HG02623 (cell line): ENCODE measurements at regions not wholly inside any gene's neighbourhood (a gene's known extent, or its start where the extent isn't known, plus 50 kb on each side); places are given as distances from the start of the nearest gene placed in this dataset.
"Not testable (repeated sequence)": the region's sequence is repeated elsewhere in the genome, so short reads cannot be mapped to it uniquely, and the experiment has no call there.

Experiments
- ATAC-seq: cut with Tn5 transposase; IDR thresholded peaks from one replicate; pipeline ENCODE4 v1.9.1; 2021; ENCODE audit warnings: moderate library complexity; ENCODE audit not compliant: unreplicated experiment

GRCh38 chrX:114272096-114272686 is 311.7 kb upstream of the HTR2C start:
- ATAC-seq = no peak

GRCh38 chrX:114270371-114270770 is 313.5 kb upstream of the HTR2C start:
- not testable (repeated sequence) for ATAC-seq

- no peak for ATAC-seq
Observed at GRCh38 chrX:114268643-114269042, 315.2 kb upstream of the HTR2C start.

GRCh38 chrX:114267142-114267541 is 316.7 kb upstream of the HTR2C start:
- no peak for ATAC-seq

- ATAC-seq = no peak
Observed at GRCh38 chrX:114252186-114252585, 331.7 kb upstream of the HTR2C start.

DNA sequence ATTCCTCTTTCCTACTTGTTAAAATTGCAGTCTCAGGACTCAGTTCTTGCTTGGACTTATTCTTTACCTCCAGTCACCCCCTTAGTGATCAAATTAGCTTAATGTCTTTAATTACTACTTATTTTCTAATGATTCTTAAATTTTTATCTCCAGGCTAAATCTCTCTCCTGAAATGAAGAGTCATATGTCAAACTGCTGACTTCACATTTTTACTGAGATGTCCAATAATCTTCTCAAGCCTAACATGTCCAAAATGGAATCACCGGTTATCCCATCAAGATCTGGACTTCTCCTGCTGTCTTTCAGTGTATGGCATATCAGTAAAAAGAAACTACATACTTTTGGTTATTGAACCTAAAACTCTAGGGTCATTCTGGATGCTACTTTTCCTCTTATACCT is 332.3 kb upstream of the HTR2C start:
- ATAC-seq = no peak

- ATAC-seq = no peak
Observed at GRCh38 chrX:114221445-114221844, 362.4 kb upstream of the HTR2C start.

GRCh38 chrX:114210879-114211278 is 373.0 kb upstream of the HTR2C start:
- no peak for ATAC-seq

DNA sequence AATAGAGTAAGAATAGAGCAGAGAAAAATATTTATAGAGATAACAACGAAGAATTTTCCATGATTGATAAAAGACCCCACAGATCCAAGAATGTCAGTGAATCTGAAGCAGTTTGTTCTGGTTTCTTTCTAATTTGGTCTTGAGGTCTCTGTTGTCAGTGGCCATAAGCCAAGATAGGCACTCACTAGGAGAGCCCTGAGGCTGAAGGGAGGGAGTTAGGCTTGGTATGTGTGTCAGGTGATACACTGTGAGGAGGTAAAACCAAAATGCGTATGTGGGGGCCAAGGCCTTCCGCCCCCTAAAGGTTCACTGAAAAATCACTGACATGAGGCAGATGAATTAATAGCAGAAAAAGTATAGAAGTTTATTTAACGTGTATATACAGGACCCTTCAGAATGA is 382.3 kb upstream of the HTR2C start:
- ATAC-seq = no peak

- ATAC-seq = no peak
Observed at GRCh38 chrX:114181195-114181594, 402.7 kb upstream of the HTR2C start.

DNA sequence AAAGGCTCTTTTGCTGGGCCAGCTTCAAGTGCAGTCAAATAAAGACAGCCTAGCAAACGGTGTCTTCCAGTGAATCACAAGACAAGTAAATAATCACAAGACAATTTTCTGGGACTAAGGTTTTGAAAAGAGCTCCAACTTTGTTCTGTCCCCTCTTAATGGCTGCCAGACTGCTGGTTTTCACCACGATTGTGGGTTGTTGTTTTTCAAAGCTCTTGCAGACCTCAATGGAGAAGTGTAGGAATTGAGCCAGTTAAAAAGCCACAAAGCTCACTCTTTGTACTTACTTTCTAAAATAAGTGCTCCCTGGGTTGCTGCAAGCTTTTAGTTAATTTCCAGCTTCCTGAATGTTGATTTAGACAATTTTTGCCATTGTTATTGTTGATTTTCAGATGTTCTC is 405.8 kb upstream of the HTR2C start:
- no peak for ATAC-seq

DNA sequence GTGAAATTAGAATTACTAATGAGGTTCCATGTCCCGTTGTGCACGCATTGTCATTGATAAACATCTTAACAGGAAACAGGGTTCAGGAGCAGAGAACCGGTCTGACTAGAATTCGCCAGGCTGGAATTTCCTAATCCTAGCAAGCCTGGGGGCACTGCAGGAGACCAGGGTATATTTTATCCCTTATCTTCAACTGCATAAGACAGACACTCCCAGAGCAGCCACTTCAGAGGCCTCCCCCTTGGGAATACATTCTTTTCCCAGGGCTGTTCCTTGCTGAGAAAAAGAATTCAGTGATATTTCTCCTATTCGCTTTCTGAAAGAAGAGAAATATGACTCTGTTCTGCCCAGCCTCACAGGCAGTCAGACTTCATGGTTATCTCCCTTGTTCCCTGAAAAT is 416.6 kb upstream of the HTR2C start:
- not testable (repeated sequence) for ATAC-seq

GRCh38 chrX:114166601-114167000 is 417.3 kb upstream of the HTR2C start:
- no peak for ATAC-seq

GRCh38 chrX:114165537-114165936 is 418.3 kb upstream of the HTR2C start:
- no peak for ATAC-seq

- no peak for ATAC-seq
Observed at GRCh38 chrX:114162068-114162735, 421.7 kb upstream of the HTR2C start.

- no peak for ATAC-seq
Observed at GRCh38 chrX:114152801-114153200, 431.1 kb upstream of the HTR2C start.

DNA sequence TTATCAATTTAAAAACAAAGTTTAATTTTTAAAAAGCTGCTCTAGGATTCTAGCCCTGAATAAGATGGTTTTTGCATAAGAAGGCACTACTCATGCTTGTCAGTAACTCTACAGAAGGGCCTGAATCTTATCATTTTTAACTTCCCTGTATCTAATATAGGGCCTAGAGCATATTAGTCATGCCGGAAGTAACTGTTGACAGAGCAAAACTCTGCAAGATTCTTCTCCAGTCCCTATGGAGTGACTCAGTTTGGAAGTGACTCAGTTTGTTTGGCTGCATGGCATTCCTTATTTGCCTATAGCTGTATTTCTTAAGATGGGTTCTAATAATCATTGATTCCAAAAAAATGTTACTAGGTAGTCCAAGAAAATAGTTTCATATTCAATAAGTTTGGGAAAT is 431.8 kb upstream of the HTR2C start:
- no peak for ATAC-seq

DNA sequence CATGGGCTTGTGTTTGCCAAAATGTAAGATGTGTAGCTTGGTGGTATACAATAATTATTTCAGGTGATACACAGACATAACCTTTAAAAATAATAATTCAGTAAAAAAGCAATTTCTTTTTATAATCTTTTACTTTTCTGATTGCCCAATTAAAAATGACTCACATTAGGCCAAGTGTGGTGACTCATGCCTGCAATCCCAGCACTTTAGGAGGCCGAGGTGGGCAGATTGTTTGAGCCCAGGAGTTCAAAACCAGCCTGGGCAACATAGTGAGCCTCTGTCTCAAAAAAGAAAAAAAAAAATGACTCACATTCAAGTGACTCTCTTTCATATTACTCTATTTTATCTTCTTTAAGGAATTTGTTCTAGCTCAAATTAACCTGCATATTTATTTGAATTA is 449.4 kb upstream of the HTR2C start:
- no peak for ATAC-seq

DNA sequence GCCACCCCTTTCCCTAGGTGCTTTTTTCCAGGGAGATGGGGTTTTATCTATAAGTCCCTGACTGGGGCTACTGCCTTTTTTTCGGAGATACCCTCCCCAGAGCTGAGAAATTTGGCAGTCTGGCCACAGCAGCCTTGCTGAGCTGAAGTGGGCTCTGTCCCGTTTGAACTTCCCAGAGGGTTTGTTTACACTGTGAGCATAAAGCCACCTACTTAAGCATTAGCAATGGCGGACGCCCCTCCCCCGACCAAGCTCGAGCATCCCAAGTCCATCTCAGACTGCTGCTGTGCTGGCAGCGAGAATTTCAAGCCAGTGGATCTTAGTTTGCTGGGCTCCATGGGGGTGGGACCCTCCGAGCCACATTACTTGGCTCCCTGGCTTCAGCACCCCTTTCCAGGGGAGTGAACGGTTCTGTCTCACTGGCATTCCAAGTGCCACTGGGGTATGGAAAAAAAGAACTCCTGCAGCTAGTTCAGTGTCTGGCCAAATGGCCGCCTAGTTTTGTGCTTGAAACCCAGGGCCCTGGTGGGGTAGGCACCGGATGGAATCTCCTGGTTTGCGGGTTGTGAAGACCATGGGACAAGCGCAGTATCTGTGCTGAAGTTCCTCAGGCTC is 456.4 kb upstream of the HTR2C start:
- ATAC-seq = no peak

DNA sequence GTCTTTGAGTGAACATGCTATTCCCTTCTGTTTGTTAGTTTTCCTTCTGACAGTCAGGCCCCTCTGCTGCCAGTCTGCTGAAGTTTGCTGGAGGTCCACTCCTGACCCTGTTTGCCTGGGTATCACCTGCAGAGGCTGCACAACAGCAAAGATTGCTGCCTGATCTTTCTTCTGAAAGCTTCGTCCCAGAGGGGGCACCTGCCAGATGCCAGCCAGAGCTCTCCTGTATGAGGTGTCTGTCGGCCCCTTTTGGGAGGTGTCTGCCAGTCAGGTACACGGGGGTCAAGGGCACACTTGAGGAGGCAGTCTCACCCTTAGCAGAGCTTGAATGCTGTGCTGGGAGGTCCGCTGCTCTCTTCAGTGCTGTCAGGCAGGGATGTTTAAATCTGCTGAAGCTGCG is 456.9 kb upstream of the HTR2C start:
- no peak for ATAC-seq

DNA sequence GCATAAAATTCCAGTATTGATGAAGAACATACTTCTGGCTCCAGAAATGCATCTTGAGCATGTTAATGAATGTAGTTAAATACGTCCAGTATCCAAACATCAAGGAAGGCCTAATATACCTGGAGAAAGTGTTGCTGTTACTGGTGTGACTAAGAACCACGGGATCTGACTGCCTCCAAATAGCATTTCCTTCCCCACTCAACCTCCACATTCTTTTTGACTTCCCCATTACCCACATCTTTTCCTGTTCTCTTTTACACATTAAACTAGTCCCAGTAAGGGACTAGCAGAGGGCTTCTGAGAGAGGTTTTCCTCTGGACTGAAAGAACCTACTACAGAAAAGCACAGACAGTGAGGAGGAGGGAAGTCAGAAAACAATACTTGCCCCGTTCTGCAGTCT is 482.8 kb upstream of the HTR2C start:
- ATAC-seq = no peak

GRCh38 chrX:114097866-114098265 is 486.0 kb upstream of the HTR2C start:
- ATAC-seq = no peak

- ATAC-seq = no peak
Observed at GRCh38 chrX:114097427-114097826, 486.5 kb upstream of the HTR2C start.
